GM12891 (cell line): ENCODE measurements at regions not wholly inside any gene's neighbourhood (a gene's known extent, or its start where the extent isn't known, plus 50 kb on each side); places are given as distances from the start of the nearest gene placed in this dataset.

Experiments used
- POLR2A ChIP-seq: IDR thresholded peaks from 2 replicates; pipeline ENCODE4 v1.6.1; 2011; ENCODE audit warnings: low read depth, low read length, control low read depth
- POLR2AphosphoS5 ChIP-seq: IDR thresholded peaks from 2 replicates; pipeline ENCODE4 v1.6.1; 2011; ENCODE audit warnings: low read depth, low read length, control low read depth
- SPI1 ChIP-seq: IDR thresholded peaks from 2 replicates; pipeline ENCODE4 v1.6.1; 2011; ENCODE audit warnings: low read depth, low read length, control low read depth
- TAF1 ChIP-seq: IDR thresholded peaks from 2 replicates; pipeline ENCODE4 v1.6.1; 2011; ENCODE audit warnings: low read depth, low read length, control low read depth

DNA sequence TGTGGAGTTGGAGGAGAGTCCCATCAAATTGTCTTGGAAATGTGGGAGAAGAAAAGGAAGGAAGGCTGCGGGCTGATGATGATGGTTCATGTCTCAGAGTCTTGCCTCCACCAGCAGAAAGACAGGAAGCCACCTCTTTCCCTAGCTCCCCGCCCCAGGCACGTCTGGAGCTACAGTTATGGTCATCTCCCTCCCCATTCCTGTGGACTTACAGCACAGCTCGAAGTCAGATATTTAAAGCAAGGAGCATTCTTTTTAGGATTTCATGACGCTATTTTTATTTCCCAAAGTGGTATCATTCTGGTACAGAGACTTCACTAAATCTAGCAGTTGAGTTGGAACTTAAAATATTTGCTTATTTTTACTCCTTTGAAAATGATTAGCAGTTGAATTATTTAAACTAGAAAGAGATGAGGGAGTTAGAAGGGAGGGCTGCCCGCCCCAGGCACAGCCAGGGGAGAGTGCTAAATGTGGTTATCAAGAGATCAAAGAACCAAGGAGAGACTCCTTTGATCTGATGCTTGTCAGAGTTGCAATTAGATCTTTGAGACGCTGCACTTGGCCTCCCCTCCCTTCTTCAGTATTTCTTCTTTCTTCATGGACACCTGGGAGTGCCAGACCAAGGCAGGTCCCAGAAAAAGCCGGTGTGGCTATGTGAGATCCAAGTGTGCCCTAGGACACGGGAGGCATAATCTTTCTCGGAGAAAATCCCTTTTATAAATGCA lies 199.9 kb upstream of the SOX4 start:
- TF ChIP-seq POLR2AphosphoS5: no peak
- TF ChIP-seq POLR2A: no peak
- TF ChIP-seq SPI1: no peak
- no peak for TF ChIP-seq TAF1
